Stimulated activated CD4-positive, alpha-beta T cell treated with anti-CD3 and anti-CD28 coated beads, Interleukin-4, amount 100 ng/mL, for 24 hours (primary cell): ENCODE measurements at regions not wholly inside any gene's neighbourhood (a gene's known extent, or its start where the extent isn't known, plus 50 kb on each side); places are given as distances from the start of the nearest gene placed in this dataset.
"Not testable (repeated sequence)": the region's sequence is repeated elsewhere in the genome, so short reads cannot be mapped to it uniquely, and the experiment has no call there.

Source experiments
- DNase-seq: peaks from one replicate; pipeline ENCODE4 v3.0.0-alpha.2; 2020

DNA sequence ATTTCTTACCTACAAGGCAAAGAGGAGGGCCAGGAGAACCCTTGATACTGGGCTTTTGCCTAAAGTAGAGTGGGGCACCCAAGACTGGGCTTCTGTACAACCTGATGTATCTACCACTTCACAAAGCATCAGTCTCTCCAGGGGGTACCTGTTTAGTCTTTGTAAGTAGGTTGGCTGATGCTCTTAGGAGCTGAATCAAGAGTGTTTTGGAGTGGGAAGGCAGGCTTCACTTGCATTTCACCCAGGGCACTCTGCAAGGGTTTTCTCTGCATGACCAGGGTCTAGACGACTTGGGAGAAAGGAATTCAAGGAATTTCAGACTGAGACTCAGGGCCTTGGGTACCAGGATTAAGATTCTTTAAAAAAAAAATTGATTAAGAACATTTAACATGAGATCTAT is 361.5 kb downstream of the RFC3 start:
- no peak for DNase-seq

DNA sequence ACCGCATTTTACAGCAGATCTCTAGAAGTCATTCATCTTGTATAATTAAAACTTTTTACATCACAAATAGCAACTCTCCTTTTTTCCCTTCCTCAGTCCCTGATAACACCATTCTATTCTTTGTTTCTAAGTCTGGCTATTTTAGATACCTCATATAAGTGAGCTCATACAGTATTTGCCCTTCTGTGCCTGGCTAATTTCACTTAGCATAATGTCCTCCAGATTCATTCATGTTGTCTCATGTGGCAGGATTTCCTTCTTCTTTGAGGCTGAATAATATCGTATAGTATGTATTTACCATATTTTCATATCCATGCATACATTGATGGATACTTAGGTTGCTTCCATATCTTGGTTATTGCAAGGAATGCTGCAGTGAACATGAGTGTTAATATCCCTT is 362.0 kb downstream of the RFC3 start:
- no peak for DNase-seq

- DNase-seq: not testable (repeated sequence)
Observed at GRCh38 chr13:34181256-34181655, 363.3 kb downstream of the RFC3 start.

DNA sequence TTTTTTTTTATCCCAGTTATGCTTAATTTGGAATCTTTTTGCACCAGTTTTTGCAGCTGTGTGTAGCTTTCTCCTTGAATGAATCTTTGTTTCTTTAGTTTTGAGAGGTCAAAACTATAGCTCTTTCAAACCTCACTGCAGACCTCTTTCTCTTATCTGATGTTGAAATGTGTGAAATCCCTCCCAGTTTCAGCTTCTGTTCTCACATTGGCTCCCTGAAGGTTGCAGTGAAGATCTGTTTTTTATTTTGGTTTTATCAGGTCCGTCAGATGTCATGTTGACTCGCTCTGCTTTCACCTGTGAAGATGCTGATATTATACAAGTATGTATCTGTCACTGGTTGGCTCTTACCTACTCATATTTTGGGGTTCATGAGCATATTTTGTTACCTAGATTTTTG is 372.0 kb downstream of the RFC3 start:
- no peak for DNase-seq

- DNase-seq: no peak
Observed at GRCh38 chr13:34201050-34201913, 383.3 kb downstream of the RFC3 start.

- DNase-seq: no peak
Observed at GRCh38 chr13:34207334-34207733, 389.4 kb downstream of the RFC3 start.

DNA sequence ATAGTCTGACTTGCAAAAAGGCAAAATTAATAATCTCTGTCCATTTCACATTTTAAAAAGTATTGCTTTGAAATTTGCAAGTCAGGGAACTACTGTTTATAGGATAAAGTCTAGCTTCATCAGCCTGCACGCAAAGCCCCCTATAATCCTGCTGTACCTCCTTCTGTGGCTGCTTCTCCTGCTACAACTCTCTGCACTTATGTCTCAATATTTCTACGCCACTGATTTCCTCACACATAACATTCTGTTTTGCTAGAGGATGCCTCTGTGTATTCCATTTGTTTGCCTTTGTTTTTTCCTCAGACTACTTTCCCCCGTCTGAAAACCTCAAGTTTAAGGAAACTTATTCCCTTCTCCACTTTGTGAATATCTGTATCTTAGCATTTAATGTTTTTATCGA is 389.9 kb downstream of the RFC3 start:
- DNase-seq: no peak

GRCh38 chr13:34208336-34208735 is 390.4 kb downstream of the RFC3 start:
- DNase-seq: no peak

- no peak for DNase-seq
Observed at GRCh38 chr13:34210341-34210740, 392.4 kb downstream of the RFC3 start.

DNA sequence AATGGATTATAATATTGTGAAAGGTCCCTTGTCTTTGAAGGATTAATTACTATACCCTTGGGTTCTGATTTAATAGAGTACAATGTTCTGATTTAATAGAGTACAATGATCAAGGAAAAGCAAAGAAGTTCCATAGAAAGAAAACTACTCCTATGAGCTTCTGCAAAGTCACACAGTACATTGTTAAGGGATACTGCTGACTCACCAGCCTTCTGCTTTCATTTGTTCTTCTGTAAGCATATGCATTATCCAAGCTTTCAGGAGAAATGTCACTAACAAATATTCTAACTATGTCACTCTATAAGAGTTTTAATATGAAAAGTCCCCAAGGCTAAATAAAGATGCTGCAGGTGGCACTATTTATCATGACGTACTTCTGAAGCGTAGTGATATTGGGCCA is 396.7 kb downstream of the RFC3 start:
- DNase-seq: no peak

GRCh38 chr13:34216256-34216655 is 398.3 kb downstream of the RFC3 start:
- DNase-seq: no peak

DNA sequence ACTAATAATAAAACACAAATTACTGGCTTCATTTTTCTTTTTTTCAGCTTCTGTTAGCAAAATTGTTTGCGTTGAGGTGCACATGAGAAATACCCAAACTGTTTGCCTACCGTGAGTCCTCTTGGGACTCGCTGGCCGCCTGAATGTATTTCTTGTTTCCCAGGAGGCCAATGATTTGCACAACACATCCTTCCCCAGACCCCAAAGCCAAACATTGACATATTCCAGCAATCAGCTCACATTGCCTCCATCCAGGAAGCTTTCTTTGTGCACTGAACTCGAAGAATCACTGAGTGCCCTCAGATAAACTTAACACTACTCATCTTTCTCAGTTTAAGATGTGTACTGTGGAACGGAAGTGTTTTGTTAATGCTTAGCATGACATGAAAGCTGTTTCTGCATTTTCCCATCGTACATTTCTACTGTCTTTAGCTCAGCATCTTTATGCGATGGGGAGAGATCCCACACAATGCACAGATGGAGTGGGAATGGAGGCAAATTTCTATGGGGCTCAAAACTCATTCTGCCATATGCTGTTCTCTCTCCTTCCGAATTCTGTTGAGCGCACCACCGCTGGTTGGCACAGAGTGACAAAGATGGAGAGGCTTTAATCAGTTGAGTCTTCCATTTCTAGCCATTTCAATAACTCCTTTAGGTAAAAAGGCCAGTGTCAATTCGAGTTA is 399.5 kb downstream of the RFC3 start:
- DNase-seq: no peak

DNA sequence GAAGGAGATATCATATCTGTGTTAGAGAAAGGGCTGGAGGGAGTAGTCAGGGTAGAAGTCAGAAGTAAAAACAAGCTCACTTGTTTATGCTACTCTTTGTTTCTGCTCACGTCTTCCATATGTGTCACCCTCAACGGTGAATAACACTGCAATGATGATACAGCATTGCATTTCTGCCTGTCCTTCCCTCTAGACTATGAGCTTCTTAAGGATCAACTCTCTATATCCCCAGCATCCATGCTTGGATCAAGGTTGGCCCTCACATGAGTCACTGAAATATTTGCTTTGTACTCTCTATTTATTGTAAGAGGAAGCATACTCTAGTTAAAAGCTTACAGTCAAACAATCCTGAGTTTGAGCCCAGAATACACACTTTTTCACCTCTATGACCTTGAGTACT is 406.0 kb downstream of the RFC3 start:
- no peak for DNase-seq

DNA sequence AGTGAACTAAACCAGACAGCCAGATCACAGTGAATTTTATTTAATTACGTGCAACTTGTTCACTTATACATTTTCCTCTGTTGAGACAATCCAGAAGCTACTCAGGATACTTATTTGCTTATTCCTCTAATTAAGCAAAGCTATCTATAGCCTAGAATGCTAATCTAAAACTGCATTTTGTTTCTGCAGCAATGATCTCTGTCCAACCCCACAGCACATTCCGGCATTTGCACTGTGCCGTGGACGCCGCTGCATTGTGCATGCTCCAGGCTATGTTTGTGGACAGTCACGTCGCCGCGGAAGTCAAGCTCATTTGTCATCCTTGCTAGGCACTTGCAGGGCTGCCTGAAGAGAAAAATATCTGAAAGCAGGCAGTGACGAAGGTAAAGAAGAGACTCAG is 406.9 kb downstream of the RFC3 start:
- no peak for DNase-seq

DNA sequence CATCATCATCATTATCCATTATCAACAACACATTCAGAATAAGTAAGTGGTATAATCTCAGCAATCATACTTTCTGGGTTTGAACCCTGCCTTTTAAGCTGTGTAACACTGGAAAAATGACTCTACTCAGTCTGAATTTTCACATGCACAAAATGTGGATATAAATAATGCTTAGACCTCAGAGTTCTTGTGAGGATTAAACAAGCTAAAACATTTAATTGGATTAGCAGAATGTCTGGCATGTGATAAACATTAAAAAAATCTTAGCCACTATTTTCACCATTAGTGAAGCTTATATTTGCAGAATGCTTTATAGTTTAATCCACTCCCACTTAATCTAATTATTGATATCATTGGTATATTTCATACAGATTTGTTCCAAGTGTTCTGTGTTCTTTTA is 412.3 kb downstream of the RFC3 start:
- DNase-seq: no peak

DNA sequence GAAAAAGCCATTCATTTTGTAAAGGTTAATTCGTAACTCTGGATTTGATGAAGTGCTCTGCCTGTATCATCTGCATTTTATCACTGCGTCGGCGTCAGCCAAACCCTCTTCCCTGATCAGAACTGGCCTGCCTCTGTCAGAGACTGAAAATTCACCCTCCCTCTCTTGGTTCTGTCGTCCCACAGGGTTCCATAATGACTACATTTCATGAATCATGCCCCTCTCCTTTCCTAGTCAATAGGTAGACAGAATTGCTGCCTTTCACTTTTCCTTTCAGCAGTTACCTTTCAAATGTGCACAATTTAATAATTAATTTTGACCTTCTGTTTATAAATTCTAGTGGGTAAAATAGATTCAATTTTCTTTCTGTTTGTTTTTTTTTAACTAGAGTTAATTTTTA is 423.4 kb downstream of the RFC3 start:
- no peak for DNase-seq

DNA sequence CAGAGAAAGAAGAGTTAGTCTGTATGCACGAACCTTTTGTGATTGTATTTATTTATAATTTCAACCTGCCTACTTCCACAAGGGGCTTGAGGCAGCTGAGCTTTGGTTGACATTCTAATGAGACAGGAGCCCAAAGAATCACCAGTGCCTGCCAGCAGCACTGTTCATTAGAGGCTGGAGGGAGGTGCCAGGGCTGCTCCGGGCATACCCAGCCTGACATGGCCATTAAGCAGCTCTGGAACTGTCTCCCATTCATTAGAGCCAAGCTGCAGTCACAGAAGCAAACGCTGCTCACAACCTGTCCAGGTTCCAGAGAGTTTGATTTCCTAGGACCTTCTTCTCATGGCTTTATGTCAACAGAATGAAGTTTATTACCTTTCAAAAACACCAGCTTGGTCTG is 425.5 kb downstream of the RFC3 start:
- DNase-seq: no peak

- no peak for DNase-seq
Observed at GRCh38 chr13:34246511-34246910, 428.6 kb downstream of the RFC3 start.

- no peak for DNase-seq
Observed at GRCh38 chr13:34247596-34247995, 429.6 kb downstream of the RFC3 start.

GRCh38 chr13:34249546-34250039 is 431.6 kb downstream of the RFC3 start:
- no peak for DNase-seq

- no peak for DNase-seq
Observed at GRCh38 chr13:34250151-34250670, 432.3 kb downstream of the RFC3 start.

GRCh38 chr13:34254366-34254765 is 436.4 kb downstream of the RFC3 start:
- no peak for DNase-seq

- DNase-seq: no peak
Observed at GRCh38 chr13:34255711-34256110, 437.8 kb downstream of the RFC3 start.

DNA sequence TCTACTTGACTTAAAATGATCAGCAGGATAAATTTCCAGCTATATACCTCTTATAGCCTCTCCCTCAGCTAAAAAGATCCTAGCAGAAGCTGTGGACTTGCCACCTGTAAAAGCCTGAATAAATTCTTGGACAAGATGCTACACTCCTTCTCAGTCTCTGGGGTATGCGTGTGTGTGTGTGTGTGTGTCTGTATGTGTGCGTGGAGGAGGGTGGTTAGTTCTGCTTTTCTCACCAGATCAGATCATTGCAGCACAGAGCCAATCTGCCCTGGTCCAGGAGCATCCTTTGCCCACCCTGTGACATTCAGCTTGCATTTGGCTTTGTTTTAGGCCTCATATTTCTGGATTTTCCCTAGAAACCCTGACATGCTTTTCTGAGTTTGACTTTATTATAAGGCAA is 438.3 kb downstream of the RFC3 start:
- DNase-seq: no peak
